HG03066 (cell line): ENCODE measurements at regions not wholly inside any gene's neighbourhood (a gene's known extent, or its start where the extent isn't known, plus 50 kb on each side); places are given as distances from the start of the nearest gene placed in this dataset.

Source experiments
- ATAC-seq: cut with Tn5 transposase; IDR thresholded peaks from one replicate; pipeline ENCODE4 v1.9.1; 2021; ENCODE audit warnings: low read depth; ENCODE audit not compliant: unreplicated experiment

DNA sequence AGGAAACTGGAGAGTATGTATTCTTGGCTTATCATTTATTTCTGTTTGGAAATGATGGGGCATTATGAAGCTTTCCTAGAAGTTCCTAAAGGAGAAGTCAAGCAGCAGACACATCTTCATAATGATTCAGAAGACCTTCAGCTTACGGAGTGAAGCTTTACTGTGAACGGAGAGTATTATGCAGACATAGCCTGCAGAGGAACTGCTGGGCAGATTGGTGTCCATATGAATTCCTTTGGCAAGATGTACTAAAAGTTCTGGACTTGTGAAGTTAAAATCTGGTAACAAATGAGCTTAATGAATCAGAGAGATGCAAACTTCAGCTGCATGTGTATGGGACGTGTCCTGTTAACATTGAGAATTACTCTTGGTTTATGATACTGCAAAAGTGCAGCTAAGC, 60.1 kb downstream of the NABP1 start:
- ATAC-seq, result no peak

DNA sequence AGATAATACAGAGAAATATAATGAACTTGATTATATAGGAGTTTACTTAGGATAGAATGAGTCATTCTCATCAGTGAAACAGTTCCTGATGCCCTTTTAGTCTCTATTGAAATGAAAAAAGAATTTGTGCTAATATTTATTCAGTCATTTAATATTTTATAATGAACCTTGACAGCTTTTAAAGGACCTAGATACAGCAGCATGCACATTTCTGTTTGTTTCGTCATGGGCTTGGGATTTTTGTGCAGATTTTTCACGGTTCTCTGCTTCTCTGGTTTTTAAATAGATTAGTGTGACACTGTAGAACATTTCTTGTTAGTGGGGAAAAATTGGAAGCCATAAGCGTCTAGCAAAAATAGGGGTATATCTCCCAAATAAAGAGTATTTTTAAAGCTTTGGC, 60.7 kb downstream of the NABP1 start:
- ATAC-seq, result no peak

- no peak for ATAC-seq
Observed at GRCh38 chr2:191739194-191739593, 61.3 kb downstream of the NABP1 start.

- peak; percentile 95 for ATAC-seq
Observed at GRCh38 chr2:191740016-191740419, 62.1 kb downstream of the NABP1 start.

GRCh38 chr2:191740759-191741158, 62.8 kb downstream of the NABP1 start:
- no peak for ATAC-seq

GRCh38 chr2:191746346-191747169, 68.6 kb downstream of the NABP1 start:
- no peak for ATAC-seq

DNA sequence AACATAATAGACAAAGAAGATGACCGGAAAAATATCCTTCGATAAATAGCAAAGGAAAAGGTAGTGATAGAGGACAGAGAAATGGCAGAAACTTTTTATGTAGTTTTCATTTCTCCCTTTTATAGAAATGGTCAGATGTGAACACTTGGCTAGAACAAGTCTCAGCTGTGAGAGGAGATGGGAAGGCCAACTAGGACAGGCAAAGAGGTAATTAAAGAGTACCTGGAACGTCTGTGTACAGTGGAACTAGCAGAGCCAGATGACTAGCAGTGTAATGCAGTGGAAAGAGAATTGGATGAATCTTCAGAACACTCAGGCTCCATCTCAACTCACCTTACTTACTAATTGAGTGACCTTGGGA, 69.2 kb downstream of the NABP1 start:
- no peak for ATAC-seq

- peak; percentile 22 for ATAC-seq
Observed at GRCh38 chr2:191748059-191748461, 70.1 kb downstream of the NABP1 start.

- ATAC-seq, result peak; percentile 59
Observed at GRCh38 chr2:191748528-191749180, 70.7 kb downstream of the NABP1 start.

DNA sequence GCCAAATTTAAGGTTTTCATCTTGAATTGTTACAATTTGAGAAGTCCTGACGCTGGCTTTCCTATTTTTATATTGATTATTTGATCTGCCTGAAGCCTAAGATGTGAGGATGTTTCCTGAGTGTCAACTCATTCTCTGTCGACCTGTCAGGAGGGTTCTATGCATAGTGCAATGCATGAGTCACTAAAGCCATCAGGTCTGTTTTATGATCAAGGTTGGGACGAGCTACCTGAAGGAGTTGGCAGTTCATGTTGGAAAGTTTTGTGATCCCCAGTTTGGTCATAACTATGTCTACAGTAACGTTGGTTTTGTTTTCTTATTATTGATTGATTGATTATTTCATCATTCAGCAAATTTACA, 71.2 kb downstream of the NABP1 start:
- no peak for ATAC-seq

GRCh38 chr2:191754103-191754502, 76.2 kb downstream of the NABP1 start:
- no peak for ATAC-seq

DNA sequence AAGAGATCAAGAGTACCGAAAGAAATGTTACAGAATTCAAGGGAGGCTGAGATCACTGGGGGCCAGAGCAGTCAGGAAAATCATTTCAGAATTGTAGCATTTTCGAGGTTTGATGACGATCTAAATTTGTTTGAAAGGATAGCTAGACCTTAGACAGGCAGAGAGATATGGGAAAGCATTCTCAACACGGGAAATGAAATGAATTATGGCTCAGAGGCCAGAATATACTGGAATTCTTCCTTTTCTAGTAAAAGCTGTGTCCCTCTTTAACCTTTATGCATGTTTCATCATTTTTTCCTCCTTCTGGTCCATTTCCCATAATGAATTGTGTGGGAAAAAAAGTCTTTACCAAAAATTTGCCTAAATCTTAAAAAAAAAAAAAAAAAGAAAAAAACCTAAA, 78.8 kb downstream of the NABP1 start:
- no peak for ATAC-seq

- ATAC-seq, result no peak
Observed at GRCh38 chr2:191757208-191757607, 79.3 kb downstream of the NABP1 start.

DNA sequence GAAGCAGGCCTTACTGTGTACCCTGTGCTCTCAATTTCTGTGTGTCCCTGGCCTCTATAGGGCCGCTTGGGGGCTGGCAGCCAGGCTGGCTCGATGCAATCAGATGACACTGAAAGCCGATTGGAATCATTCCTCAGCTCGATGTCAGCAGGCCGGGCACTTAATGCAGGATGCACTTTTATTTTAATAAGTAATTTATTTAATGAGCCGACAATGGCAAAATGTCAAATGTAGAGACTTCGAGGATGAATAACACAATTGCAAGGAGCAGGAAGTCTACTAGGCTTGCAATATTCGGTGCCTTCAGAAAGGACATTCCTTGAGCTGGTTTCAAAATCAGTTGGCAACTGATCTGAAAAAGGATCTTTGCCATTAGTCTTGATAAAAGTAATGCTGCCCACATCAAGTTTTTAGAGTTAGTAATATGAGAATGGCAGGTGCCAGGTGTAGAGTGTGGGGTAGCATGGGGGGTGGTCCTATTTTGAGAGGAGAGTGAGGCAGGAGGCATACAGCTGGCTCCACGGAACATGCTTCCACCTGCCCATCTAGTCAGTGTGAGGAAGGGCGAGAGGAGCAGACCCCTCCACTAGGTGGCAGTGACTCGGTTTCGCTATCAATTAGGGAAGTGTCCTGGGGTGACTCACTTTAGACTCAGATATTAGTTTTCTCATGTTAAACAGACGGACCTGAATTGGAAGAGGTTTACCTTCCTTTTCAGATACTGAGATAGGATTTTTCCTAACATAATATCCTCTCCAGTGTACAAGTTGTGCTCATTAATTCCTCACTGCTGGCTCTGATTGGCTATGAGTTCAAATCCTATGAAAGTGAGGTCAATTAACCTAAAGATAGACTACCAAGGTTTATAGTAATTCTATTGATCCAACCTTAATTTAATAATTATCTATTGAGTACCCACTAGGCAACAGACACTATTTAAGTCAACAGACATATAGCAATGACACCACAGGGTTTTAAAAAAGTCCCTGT, 80.9 kb downstream of the NABP1 start:
- ATAC-seq, result peak; percentile 100

- ATAC-seq, result no peak
Observed at GRCh38 chr2:191759680-191760079, 81.7 kb downstream of the NABP1 start.

DNA sequence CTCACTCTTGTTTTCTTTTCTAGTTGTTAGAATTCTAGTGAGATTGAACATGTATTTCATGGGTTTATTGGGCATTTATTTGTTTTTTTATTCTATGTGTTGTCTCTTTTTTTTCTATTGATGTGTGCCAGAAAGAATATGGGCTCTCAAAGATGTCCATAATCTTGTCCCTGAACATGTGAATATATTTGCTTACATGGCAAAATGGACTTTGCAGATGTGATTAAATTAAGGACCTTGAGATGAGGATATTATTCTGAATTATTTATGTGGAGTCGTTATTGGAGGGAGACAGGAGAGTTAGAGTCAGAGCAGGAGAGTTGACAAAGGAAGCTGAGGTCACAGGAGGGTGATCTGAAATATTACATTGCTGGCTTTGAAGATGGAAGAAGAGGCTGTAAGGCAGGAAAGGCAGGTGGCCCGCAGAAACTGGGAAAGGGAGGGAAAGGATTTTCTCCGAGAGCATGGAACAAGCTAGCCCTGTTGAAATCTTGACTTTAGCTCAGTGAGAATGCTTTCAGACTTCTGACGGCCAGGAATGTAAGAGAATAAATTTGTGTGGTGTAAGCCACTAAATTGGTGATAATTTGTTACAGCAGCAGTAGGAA, 82.8 kb downstream of the NABP1 start:
- ATAC-seq, result no peak

DNA sequence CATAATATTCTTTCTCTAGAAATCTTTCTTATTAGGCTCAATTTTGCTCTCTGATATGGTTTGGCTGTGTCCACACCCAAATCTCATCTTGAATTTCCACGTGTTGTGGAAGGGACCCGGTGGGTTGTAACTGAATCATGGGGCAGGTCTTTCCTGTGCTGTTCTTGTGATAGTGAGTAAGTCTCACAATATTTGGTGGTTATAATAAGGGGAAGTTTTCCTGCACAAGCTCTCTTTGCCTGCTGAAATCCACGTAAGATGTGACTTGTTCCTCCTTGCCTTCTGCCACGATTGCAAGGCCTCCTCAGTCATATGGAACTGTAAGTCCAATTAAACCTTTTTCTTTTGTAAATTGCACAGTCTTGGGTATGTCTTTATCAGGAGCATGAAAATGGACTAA, 73.8 kb downstream of the CAVIN2 start:
- ATAC-seq, result no peak

DNA sequence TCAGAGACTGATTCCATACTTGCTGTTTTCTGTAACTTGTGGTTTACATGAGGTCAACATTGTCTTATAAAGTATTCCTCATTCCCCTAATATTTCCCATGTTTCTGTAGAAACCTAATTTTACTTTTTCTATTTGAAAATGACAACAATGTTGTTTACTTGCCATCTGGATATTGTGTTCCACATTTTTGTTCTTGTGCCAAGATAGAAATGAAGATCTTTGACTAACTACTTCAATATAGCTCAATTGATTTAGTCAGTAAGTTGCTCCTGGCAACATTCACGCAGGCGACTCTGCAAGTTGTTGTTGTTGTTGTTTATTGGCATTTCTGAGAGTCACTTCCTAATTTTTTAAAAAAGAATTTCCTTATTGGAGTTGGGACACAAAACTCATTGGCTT, 69.5 kb downstream of the CAVIN2 start:
- no peak for ATAC-seq

GRCh38 chr2:191778041-191778440, 68.8 kb downstream of the CAVIN2 start:
- no peak for ATAC-seq

GRCh38 chr2:191782351-191782750, 64.5 kb downstream of the CAVIN2 start:
- no peak for ATAC-seq

DNA sequence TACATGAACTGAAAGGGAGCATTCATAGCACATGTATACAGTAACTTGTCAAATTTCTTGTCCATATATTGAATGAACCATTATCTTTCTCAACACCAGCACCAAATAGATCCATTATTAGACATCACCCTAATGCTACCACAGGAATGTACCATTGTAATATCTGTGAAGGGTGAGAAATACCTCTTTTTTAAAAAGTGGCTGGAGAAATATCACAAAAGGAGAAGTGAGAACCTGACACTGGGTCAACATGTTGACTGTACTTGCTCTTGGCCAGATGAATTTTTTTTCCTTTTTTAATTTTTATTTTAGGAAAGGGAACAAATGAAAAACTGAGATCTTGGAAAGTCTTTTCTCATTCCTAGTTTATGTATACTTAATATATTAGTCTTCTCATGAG, 63.5 kb downstream of the CAVIN2 start:
- peak; percentile 71 for ATAC-seq
